KBM-7 (cell line): ENCODE measurements at regions not wholly inside any gene's neighbourhood (a gene's known extent, or its start where the extent isn't known, plus 50 kb on each side); places are given as distances from the start of the nearest gene placed in this dataset.

Source experiments
- DNase-seq: peaks from one replicate; pipeline ENCODE4 v3.0.0-alpha.2; 2015
- in situ Hi-C: fragments of 300-500 bp; cut with MboI; formaldehyde crosslinking; loops from 2 replicates; pipeline ENCODE4 v1.14.3; 2020; ENCODE audit warnings: low sequenced_read_pairs, low pct_unique_long_range_greater_than_20kb, mixed read lengths

GRCh38 chr2:107160640-107161239 lies 274.8 kb upstream of the ST6GAL2 start:
- no peak for DNase-seq
- in situ Hi-C loops = no loop called here

- no peak for DNase-seq
- in situ Hi-C loops = no loop called here
Observed at GRCh38 chr2:107168141-107168540, 282.2 kb upstream of the ST6GAL2 start.

- in situ Hi-C loops = no loop called here
- no peak for DNase-seq
Observed at GRCh38 chr2:107174171-107174570, 288.2 kb upstream of the ST6GAL2 start.

- in situ Hi-C loops = no loop called here
- DNase-seq = no peak
Observed at GRCh38 chr2:107182981-107183380, 297.0 kb upstream of the ST6GAL2 start.

- in situ Hi-C loops = no loop called here
Observed at GRCh38 chr2:107187870-107188269, 301.9 kb upstream of the ST6GAL2 start.

GRCh38 chr2:107195631-107196030 lies 309.7 kb upstream of the ST6GAL2 start:
- in situ Hi-C loops = no loop called here
- no peak for DNase-seq

More at GRCh38 chr2:107187870-107188269, 301.9 kb upstream of the ST6GAL2 start:
- DNase-seq = no peak

GRCh38 chr2:107197594-107198294 lies 311.8 kb upstream of the ST6GAL2 start:
- in situ Hi-C loops = no loop called here
- no peak for DNase-seq

GRCh38 chr2:107202962-107203591 lies 317.1 kb upstream of the ST6GAL2 start:
- in situ Hi-C loops = no loop called here
- DNase-seq = no peak

GRCh38 chr2:107215401-107216350 lies 329.7 kb upstream of the ST6GAL2 start:
- in situ Hi-C loops = no loop called here
- no peak for DNase-seq

GRCh38 chr2:107218208-107218607 lies 332.2 kb upstream of the ST6GAL2 start:
- no peak for DNase-seq
- in situ Hi-C loops = no loop called here

GRCh38 chr2:107222466-107222865 lies 336.5 kb upstream of the ST6GAL2 start:
- DNase-seq = no peak
- in situ Hi-C loops = no loop called here

GRCh38 chr2:107235491-107236254 lies 349.7 kb upstream of the ST6GAL2 start:
- DNase-seq = no peak
- in situ Hi-C loops = no loop called here

GRCh38 chr2:107242811-107243210 lies 356.8 kb upstream of the ST6GAL2 start:
- DNase-seq = no peak
- in situ Hi-C loops = no loop called here

GRCh38 chr2:107248932-107249331 lies 363.0 kb upstream of the ST6GAL2 start:
- in situ Hi-C loops = no loop called here
- DNase-seq = no peak

- in situ Hi-C loops = no loop called here
- no peak for DNase-seq
Observed at GRCh38 chr2:107255744-107256143, 369.8 kb upstream of the ST6GAL2 start.

- in situ Hi-C loops = no loop called here
- no peak for DNase-seq
Observed at GRCh38 chr2:107258531-107259407, 372.8 kb upstream of the ST6GAL2 start.

- DNase-seq = no peak
- in situ Hi-C loops = no loop called here
Observed at GRCh38 chr2:107259408-107260195, 373.6 kb upstream of the ST6GAL2 start.
